AG10803 (cell line): ENCODE measurements at regions not wholly inside any gene's neighbourhood (a gene's known extent, or its start where the extent isn't known, plus 50 kb on each side); places are given as distances from the start of the nearest gene placed in this dataset.

Experiments used
- DNase-seq: peaks from one replicate; pipeline ENCODE4 v3.0.0; 2010; ENCODE audit warnings: low read depth
- H3K4me3 ChIP-seq: 2 replicates; pipeline ENCODE4 v1.5.1; 2011; ENCODE audit warnings: mild to moderate bottlenecking, low read length, control low read depth
- CTCF ChIP-seq: conservative IDR thresholded peaks from 2 replicates; pipeline ENCODE4 v1.5.1; 2011; ENCODE audit warnings: mild to moderate bottlenecking, low read length, control low read depth, inconsistent platforms

GRCh38 chr10:29140151-29140550 is 148.7 kb upstream of the LYZL1 start:
- DNase-seq, result no peak
- no peak overlapping the region for H3K4me3 ChIP-seq
- no peak for TF ChIP-seq CTCF

GRCh38 chr10:29140991-29141390 is 147.9 kb upstream of the LYZL1 start:
- DNase-seq, result peak; percentile 94
- no peak for TF ChIP-seq CTCF
- H3K4me3 ChIP-seq, result no peak overlapping the region

- TF ChIP-seq CTCF, result no peak
- DNase-seq, result peak; percentile 48
- H3K4me3 ChIP-seq, result no peak overlapping the region
Observed at GRCh38 chr10:29141761-29142160, 147.1 kb upstream of the LYZL1 start.

- TF ChIP-seq CTCF, result 0 out of 2 replicates have a peak, but pooled peaks have one; percentile 4
- H3K4me3 ChIP-seq, result no peak overlapping the region
- DNase-seq, result no peak
Observed at GRCh38 chr10:29142516-29143314, 146.2 kb upstream of the LYZL1 start.

GRCh38 chr10:29144126-29144525 is 144.7 kb upstream of the LYZL1 start:
- peak; percentile 23 for DNase-seq
- TF ChIP-seq CTCF, result no peak
- no peak overlapping the region for H3K4me3 ChIP-seq

- no peak for DNase-seq
- TF ChIP-seq CTCF, result no peak
- no peak overlapping the region for H3K4me3 ChIP-seq
Observed at GRCh38 chr10:29146311-29147100, 142.4 kb upstream of the LYZL1 start.
